ENCODE measurements at regions not wholly inside any gene's neighbourhood (a gene's known extent, or its start where the extent isn't known, plus 50 kb on each side); places are given as distances from the start of the nearest gene placed in this dataset.

DNA sequence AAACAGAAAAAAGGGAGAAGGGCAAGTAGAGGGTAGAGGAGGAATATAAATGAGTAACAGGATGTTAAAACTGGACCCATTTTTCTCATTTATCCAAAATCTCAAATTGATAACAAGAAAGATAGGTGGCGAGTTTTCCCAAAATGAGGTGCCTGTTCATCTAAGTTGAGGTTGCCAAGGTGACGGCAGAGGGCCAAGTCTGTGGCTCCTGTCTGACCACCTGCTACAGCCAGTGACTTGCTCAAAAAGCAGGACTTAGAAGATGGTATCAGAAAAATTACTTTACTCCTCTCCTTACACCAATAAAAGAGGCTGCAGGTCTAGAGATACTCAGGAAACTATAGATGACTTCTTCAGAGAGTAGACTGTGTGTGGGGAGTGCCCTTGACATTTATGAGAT is 137.6 kb upstream of the ZNF385D start:
- TF ChIP-seq EP300 (IDR thresholded peaks at IDR 0.05; ENCODE audit: low read depth) = no peak
- TF ChIP-seq, protein P1, sequence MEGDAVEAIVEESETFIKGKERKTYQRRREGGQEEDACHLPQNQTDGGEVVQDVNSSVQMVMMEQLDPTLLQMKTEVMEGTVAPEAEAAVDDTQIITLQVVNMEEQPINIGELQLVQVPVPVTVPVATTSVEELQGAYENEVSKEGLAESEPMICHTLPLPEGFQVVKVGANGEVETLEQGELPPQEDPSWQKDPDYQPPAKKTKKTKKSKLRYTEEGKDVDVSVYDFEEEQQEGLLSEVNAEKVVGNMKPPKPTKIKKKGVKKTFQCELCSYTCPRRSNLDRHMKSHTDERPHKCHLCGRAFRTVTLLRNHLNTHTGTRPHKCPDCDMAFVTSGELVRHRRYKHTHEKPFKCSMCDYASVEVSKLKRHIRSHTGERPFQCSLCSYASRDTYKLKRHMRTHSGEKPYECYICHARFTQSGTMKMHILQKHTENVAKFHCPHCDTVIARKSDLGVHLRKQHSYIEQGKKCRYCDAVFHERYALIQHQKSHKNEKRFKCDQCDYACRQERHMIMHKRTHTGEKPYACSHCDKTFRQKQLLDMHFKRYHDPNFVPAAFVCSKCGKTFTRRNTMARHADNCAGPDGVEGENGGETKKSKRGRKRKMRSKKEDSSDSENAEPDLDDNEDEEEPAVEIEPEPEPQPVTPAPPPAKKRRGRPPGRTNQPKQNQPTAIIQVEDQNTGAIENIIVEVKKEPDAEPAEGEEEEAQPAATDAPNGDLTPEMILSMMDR (IDR thresholded peaks at IDR 0.05) = no peak
